ENCODE measurements at regions not wholly inside any gene's neighbourhood (a gene's known extent, or its start where the extent isn't known, plus 50 kb on each side); places are given as distances from the start of the nearest gene placed in this dataset.

DNA sequence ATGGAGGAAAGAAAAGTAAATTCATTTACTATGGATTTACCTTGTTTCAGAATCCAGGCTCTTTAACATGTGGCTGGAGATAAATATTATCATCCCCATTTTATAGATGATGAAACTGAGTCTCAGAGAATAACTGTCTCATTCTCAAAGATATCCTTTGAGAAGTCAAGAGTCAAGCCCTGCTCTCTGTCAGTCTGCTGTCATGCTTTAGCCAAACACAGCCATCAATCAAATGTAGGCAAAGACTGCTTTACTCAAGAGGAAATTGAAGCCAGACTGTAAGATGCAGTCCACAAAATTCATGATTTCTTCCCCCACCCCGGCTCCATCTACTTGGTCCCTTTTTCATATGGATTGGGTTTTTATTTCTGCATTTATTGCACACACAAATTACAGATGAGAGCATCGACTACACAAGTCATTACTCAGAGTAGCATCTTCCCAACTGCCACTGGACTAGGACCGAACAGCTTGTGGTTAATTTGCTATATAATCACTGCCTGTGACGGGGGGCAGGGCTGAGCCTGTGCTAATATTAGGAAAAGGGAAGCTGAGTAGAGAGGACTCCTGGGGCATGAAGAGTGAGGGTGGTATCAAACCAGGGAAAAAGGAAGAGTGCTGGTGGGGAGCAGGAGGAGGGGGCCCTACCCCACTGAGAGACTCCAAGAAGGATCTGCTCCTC lies 102.7 kb upstream of the TOP1 start:
- H3K36me3 ChIP-seq, result no peaks in the 10 kb centered on the region

GRCh38 chr20:40926928-40927327 lies 101.7 kb upstream of the TOP1 start:
- DNase-seq, result no peak
- Histone ChIP-seq H3K4me1 (no peaks in the 10 kb centered on the region), H3K4me3 (no peak overlapping the region), H3K27me3 (peaks cover 7% of the 10 kb centered on the region; the same call in 1 of the 2 replicates), H3K36me3 (no peaks in the 10 kb centered on the region), H3K9me3 (replicated peaks) (no peaks in the 10 kb centered on the region), H3K27ac (no peak overlapping the region)

More for the DNA sequence above, 102.7 kb upstream of the TOP1 start:
- Histone ChIP-seq H3K27me3 (peaks cover 7% of the 10 kb centered on the region; the same call in 1 of the 2 replicates), H3K4me1 (no peaks in the 10 kb centered on the region), H3K4me3 (no peak overlapping the region), H3K9me3 (replicated peaks) (no peaks in the 10 kb centered on the region), H3K27ac (no peak overlapping the region)
- DNase-seq, result no peak

DNA sequence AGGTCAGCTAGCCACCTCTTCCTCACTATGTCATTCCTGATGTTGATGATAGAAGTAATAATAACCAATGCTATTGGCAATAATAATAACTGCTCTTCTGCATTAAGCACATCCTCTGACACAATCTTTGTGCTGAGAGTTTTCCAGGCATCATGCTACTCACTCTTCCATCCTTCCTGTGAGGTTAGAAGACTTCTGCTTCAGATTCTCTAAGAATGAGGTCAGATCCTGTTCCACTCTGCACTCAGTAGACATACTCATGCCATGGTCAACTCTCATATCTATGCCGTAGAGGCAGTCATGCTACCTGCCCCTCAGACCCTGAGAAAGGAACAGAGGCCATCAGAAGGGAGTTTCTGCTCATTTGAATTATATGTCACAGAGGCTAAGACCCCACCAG lies 98.1 kb upstream of the TOP1 start:
- no peak for DNase-seq
- Histone ChIP-seq H3K9me3 (replicated peaks) (no peaks in the 10 kb centered on the region), H3K27ac (no peak overlapping the region), H3K36me3 (no peaks in the 10 kb centered on the region), H3K4me3 (no peak overlapping the region), H3K4me1 (no peaks in the 10 kb centered on the region), H3K27me3 (no peaks in the 10 kb centered on the region)

DNA sequence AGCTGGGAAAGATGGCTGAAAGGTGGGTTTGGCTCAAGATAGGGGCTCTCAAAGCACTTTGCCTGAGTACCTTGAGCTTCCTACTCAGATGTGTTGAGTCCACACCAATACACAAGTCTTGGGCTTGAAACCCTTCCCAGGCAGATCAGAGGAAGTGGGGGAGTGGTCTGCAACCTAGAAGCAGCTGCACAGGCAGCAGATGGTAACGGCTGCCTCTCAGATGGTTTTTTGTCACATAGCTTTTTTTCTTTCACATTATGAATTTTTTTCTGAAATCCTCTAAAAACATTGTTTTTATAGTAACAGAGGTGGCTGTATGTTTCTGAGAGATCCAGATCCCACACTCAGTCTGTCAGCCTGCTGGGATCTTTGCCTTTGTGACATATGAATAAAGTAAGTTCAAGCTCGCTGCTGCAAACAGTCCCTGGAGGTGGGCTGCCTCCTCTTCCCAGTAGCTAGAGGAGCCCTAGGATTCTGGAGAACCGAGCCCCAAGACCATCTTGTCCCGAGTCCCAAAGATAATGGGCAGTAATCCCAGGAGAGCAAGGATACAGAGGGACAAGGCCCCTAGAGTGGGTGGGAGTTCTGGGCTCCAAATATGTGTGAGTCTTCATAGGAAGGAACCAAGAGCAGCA lies 97.1 kb upstream of the TOP1 start:
- Histone ChIP-seq H3K27me3 (no peaks in the 10 kb centered on the region), H3K9me3 (replicated peaks) (no peaks in the 10 kb centered on the region), H3K36me3 (no peaks in the 10 kb centered on the region), H3K27ac (no peak overlapping the region), H3K4me3 (no peak overlapping the region), H3K4me1 (no peaks in the 10 kb centered on the region)
- DNase-seq, result no peak

DNA sequence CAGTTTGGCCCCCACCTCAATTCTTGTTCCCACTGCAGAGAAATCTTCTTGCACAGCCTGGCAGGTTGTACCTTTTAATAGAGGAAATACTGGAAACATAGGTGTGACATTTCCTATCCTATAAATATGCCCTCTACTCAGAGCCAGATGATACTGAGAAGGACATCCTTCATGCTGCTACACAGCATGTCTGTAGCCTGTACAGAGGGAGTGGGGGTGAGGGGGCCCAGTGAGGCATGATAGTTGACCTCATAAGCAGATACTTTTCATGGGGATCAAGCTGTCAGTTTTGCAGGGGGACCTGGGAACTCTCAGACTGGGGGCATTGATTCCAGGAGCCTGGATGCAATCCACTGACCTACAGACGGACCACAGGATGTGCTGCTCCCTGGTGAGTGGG lies 96.2 kb upstream of the TOP1 start:
- Histone ChIP-seq H3K9me3 (replicated peaks) (no peaks in the 10 kb centered on the region), H3K27me3 (no peaks in the 10 kb centered on the region), H3K36me3 (no peaks in the 10 kb centered on the region), H3K4me3 (no peak overlapping the region), H3K4me1 (no peaks in the 10 kb centered on the region), H3K27ac (no peak overlapping the region)
- DNase-seq, result no peak

GRCh38 chr20:40933758-40934157 lies 94.9 kb upstream of the TOP1 start:
- no peaks in the 10 kb centered on the region for H3K27me3 ChIP-seq

GRCh38 chr20:40938020-40938419 lies 90.6 kb upstream of the TOP1 start:
- Histone ChIP-seq H3K27ac (no peak overlapping the region), H3K9me3 (replicated peaks) (no peaks in the 10 kb centered on the region), H3K36me3 (no peaks in the 10 kb centered on the region), H3K4me3 (no peak overlapping the region), H3K27me3 (0 out of 2 replicates have a peak, but pooled peaks cover 2% of the 10 kb centered on the region), H3K4me1 (no peaks in the 10 kb centered on the region)
- DNase-seq, result peak in 1 of 2 experiments; percentile 21

More at GRCh38 chr20:40933758-40934157, 94.9 kb upstream of the TOP1 start:
- Histone ChIP-seq H3K36me3 (no peaks in the 10 kb centered on the region), H3K4me1 (no peaks in the 10 kb centered on the region), H3K4me3 (no peak overlapping the region), H3K9me3 (replicated peaks) (no peaks in the 10 kb centered on the region), H3K27ac (no peak overlapping the region)
- DNase-seq, result no peak

DNA sequence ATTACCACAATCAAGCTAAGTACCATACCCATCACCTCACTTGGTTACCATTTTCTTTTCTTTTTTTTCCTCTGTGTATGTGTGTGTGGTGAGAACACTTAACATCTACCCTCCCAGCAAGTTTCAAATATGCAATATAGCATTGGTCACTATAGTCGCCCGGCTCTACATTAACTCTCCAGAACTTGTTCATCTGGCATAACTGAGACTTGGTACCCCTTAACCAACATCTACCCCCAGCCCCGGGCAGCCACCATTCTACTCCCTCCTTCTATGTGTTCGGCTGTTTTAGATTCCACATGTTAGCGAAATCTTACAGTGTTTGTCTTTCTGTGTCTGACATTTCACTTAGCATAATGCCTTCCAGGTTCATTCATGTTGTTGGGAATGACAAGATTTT lies 89.0 kb upstream of the TOP1 start:
- H3K27me3 ChIP-seq, result peaks cover 5% of the 10 kb centered on the region; the same call in 1 of the 2 replicates
- no peaks in the 10 kb centered on the region for H3K4me1 ChIP-seq
- H3K4me3 ChIP-seq, result no peak overlapping the region
- H3K9me3 ChIP-seq (replicated peaks), result no peaks in the 10 kb centered on the region
- DNase-seq, result no peak
- no peak overlapping the region for H3K27ac ChIP-seq
- no peaks in the 10 kb centered on the region for H3K36me3 ChIP-seq

DNA sequence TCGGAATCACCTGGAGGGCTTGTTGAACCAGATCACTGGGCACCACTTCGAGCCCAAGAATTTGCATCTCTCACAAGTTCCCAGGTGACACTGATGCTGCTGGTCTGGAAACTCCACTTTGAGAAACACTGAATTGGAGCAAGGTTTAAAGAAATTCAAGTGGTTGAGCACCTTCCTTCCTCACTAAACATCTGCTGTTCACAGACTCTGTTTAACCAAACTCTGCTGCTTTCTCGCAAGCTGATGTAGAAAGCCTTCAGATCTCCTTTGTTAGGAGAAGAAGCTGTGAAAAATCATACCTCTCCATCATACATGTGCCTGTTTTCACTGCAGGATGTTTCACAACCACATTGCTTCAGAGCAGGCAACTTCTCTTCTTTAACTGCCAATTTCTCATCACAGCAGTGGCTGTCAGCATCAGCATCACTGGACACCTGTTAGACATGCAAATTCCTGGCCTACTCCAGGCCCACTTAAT lies 87.5 kb upstream of the TOP1 start:
- H3K4me1 ChIP-seq, result no peaks in the 10 kb centered on the region
- no peaks in the 10 kb centered on the region for H3K9me3 ChIP-seq (replicated peaks)
- DNase-seq, result no peak
- no peak overlapping the region for H3K4me3 ChIP-seq
- H3K27me3 ChIP-seq, result peaks cover 13% of the 10 kb centered on the region; the same call in 1 of the 2 replicates
- no peak overlapping the region for H3K27ac ChIP-seq
- H3K36me3 ChIP-seq, result no peaks in the 10 kb centered on the region

- H3K4me1 ChIP-seq, result no peaks in the 10 kb centered on the region
- no peaks in the 10 kb centered on the region for H3K9me3 ChIP-seq (replicated peaks)
- no peak overlapping the region for H3K27ac ChIP-seq
- no peaks in the 10 kb centered on the region for H3K36me3 ChIP-seq
- DNase-seq, result no peak
- no peak overlapping the region for H3K4me3 ChIP-seq
- H3K27me3 ChIP-seq, result peaks cover 13% of the 10 kb centered on the region; the same call in 1 of the 2 replicates
These were observed 86.6 kb upstream of the TOP1 start for GRCh38 chr20:40942006-40942405.

DNA sequence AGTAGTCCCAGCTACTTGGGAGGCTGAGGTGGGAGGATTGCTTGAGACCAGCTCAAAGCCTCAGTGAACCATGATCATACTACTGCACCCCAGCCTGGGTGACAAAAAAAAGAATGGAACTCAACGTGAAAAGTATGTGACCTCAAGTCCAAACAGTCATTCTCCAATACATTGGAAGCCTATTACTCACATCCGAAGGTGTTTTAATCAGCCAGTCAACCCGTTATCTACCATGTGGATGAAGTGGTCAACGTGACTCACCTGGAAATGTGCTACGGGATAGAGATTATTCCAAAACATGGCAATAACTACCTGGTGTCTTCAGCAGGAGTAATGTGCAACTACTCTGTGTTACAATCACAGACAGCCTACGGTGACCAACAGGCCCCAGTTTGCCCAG lies 85.8 kb upstream of the TOP1 start:
- Histone ChIP-seq H3K9me3 (replicated peaks) (no peaks in the 10 kb centered on the region), H3K4me3 (no peak overlapping the region), H3K27me3 (peaks cover 13% of the 10 kb centered on the region; the same call in 1 of the 2 replicates), H3K4me1 (no peaks in the 10 kb centered on the region), H3K27ac (no peak overlapping the region), H3K36me3 (no peaks in the 10 kb centered on the region)
- no peak for DNase-seq

- no peaks in the 10 kb centered on the region for H3K36me3 ChIP-seq
- H3K4me1 ChIP-seq, result no peaks in the 10 kb centered on the region
- H3K27me3 ChIP-seq, result peaks cover 15% of the 10 kb centered on the region; the same call in 1 of the 2 replicates
- no peak for DNase-seq
- no peak overlapping the region for H3K4me3 ChIP-seq
- H3K27ac ChIP-seq, result no peak overlapping the region
- H3K9me3 ChIP-seq (replicated peaks), result no peaks in the 10 kb centered on the region
These were observed 85.0 kb upstream of the TOP1 start for GRCh38 chr20:40943591-40943990.

DNA sequence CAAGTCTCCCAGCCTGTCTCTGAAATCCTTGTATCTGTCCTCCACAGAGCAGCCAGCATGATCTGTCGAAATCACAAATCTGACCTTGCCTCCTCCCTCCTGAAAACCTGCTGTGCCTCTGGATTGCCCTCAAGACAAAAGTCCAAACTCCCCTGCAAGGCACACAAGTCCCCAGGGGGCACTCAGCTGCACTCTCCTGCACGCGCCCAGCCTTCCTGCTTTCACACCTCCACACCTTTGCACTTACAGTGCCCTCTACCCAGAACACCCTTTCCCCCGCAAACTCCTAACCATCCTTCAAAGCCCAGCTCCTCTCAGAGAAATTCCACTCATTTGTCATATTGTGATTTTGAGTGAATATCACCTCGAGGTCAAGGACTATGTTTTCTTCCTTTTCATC lies 83.4 kb upstream of the TOP1 start:
- Histone ChIP-seq H3K27ac (no peak overlapping the region), H3K36me3 (no peaks in the 10 kb centered on the region), H3K4me1 (no peaks in the 10 kb centered on the region), H3K4me3 (no peak overlapping the region), H3K27me3 (peaks cover 15% of the 10 kb centered on the region; the same call in 1 of the 2 replicates), H3K9me3 (replicated peaks) (no peaks in the 10 kb centered on the region)
- DNase-seq, result no peak

GRCh38 chr20:40945754-40946450 lies 82.7 kb upstream of the TOP1 start:
- Histone ChIP-seq H3K9me3 (replicated peaks) (no peaks in the 10 kb centered on the region), H3K36me3 (no peaks in the 10 kb centered on the region), H3K27me3 (peaks cover 17% of the 10 kb centered on the region; the same call in 1 of the 2 replicates), H3K4me1 (no peaks in the 10 kb centered on the region), H3K27ac (no peak overlapping the region), H3K4me3 (no peak overlapping the region)
- DNase-seq, result peak in 1 of 2 experiments; percentile 65

DNA sequence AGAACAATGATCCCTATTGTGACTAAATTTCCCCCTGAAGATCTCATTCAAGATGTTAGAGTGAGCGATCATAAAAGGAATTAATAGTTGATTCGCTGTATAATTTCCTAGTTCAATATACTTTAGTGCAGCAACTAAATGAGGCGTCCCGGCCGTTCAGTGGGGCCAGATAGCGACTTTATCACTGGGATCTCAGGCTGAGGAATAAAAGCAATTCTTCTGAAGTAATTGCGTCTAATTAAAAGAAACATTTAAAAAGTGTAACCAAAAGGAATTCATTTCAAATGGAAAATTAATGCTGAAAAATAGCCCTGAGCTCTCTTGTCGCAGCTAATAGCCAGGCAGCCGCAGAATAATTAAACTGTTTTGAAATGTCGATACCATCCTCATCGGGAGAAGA lies 82.2 kb upstream of the TOP1 start:
- Histone ChIP-seq H3K4me1 (no peaks in the 10 kb centered on the region), H3K27me3 (peaks cover 20% of the 10 kb centered on the region; the same call in 1 of the 2 replicates), H3K4me3 (no peak overlapping the region)

More for the DNA sequence above, 82.2 kb upstream of the TOP1 start:
- Histone ChIP-seq H3K9me3 (replicated peaks) (no peaks in the 10 kb centered on the region), H3K36me3 (no peaks in the 10 kb centered on the region), H3K27ac (no peak overlapping the region)
- no peak for DNase-seq

All from SJCRH30 (cell line).